Activated T-cell treated with anti-CD3 and anti-CD28 coated beads, Interleukin-2, amount 50 U/mL, for 4 hours (primary cell): ENCODE measurements at regions not wholly inside any gene's neighbourhood (a gene's known extent, or its start where the extent isn't known, plus 50 kb on each side); places are given as distances from the start of the nearest gene placed in this dataset.

Experiments used
- ATAC-seq, 2 donors: fragments of 200-7000 bp; cut with Tn5 transposase; one replicate each; pipeline ENCODE4 v1.10.0; 2021
- DNase-seq: peaks from one replicate; pipeline ENCODE4 v3.0.0-alpha.2; 2020
- H3K27me3 Mint-ChIP-seq: one replicate; pipeline ENCODE4 v1.8.0; 2021; ENCODE audit warnings: low read depth, mixed read lengths
- H3K36me3 Mint-ChIP-seq: one replicate; pipeline ENCODE4 v1.8.0; 2022; ENCODE audit warnings: mixed read lengths; ENCODE audit not compliant: insufficient read depth
- H3K4me1 Mint-ChIP-seq: one replicate; pipeline ENCODE4 v1.8.0; 2021; ENCODE audit warnings: low read depth, mixed read lengths
- H3K4me3 Mint-ChIP-seq: one replicate; pipeline ENCODE4 v1.8.0; 2021; ENCODE audit warnings: mild to moderate bottlenecking, moderate library complexity, mixed read lengths
- H3K9me3 Mint-ChIP-seq: one replicate; pipeline ENCODE4 v1.8.0; 2021; ENCODE audit warnings: mixed read lengths

GRCh38 chr1:57721001-57721400 lies 297.1 kb upstream of the DAB1 start:
- Mint-ChIP-seq H3K36me3 (no peaks in the 10 kb centered on the region), H3K9me3 (no peaks in the 10 kb centered on the region), H3K4me3 (no peak overlapping the region), H3K4me1 (no peaks in the 10 kb centered on the region), H3K27me3 (no peaks in the 10 kb centered on the region)
- ATAC-seq: no peak
- DNase-seq: no peak

- Mint-ChIP-seq H3K4me3 (no peak overlapping the region), H3K36me3 (no peaks in the 10 kb centered on the region), H3K9me3 (no peaks in the 10 kb centered on the region), H3K27me3 (no peaks in the 10 kb centered on the region), H3K4me1 (no peaks in the 10 kb centered on the region)
- no peak for DNase-seq
- ATAC-seq: no peak
Measured at GRCh38 chr1:57719274-57719673, 295.4 kb upstream of the DAB1 start.

- no peaks in the 10 kb centered on the region for H3K9me3 Mint-ChIP-seq
Measured at GRCh38 chr1:57713501-57713900, 289.6 kb upstream of the DAB1 start.

GRCh38 chr1:57712846-57713245 lies 289.0 kb upstream of the DAB1 start:
- no peak overlapping the region for H3K4me3 Mint-ChIP-seq
- H3K27me3 Mint-ChIP-seq: peaks cover 2% of the 10 kb centered on the region
- DNase-seq: no peak
- no peaks in the 10 kb centered on the region for H3K9me3 Mint-ChIP-seq
- H3K4me1 Mint-ChIP-seq: no peaks in the 10 kb centered on the region
- H3K36me3 Mint-ChIP-seq: no peaks in the 10 kb centered on the region
- ATAC-seq: no peak

More at GRCh38 chr1:57713501-57713900, 289.6 kb upstream of the DAB1 start:
- Mint-ChIP-seq H3K4me1 (no peaks in the 10 kb centered on the region), H3K4me3 (no peak overlapping the region), H3K27me3 (peaks cover 2% of the 10 kb centered on the region), H3K36me3 (no peaks in the 10 kb centered on the region)
- ATAC-seq: no peak
- DNase-seq: no peak

GRCh38 chr1:57711326-57711725 lies 287.5 kb upstream of the DAB1 start:
- Mint-ChIP-seq H3K9me3 (no peaks in the 10 kb centered on the region), H3K4me3 (no peak overlapping the region), H3K27me3 (peaks cover 2% of the 10 kb centered on the region), H3K36me3 (no peaks in the 10 kb centered on the region), H3K4me1 (no peaks in the 10 kb centered on the region)
- DNase-seq: no peak
- no peak for ATAC-seq

- Mint-ChIP-seq H3K36me3 (no peaks in the 10 kb centered on the region), H3K27me3 (no peaks in the 10 kb centered on the region), H3K9me3 (no peaks in the 10 kb centered on the region), H3K4me3 (no peak overlapping the region), H3K4me1 (no peaks in the 10 kb centered on the region)
- ATAC-seq (no peak), DNase-seq (no peak)
Measured at GRCh38 chr1:57707631-57708030, 283.8 kb upstream of the DAB1 start.

- no peak for ATAC-seq
- no peak for DNase-seq
- no peaks in the 10 kb centered on the region for H3K9me3 Mint-ChIP-seq
- H3K27me3 Mint-ChIP-seq: no peaks in the 10 kb centered on the region
- no peaks in the 10 kb centered on the region for H3K4me1 Mint-ChIP-seq
- H3K36me3 Mint-ChIP-seq: no peaks in the 10 kb centered on the region
- no peak overlapping the region for H3K4me3 Mint-ChIP-seq
Measured at GRCh38 chr1:57704811-57705210, 281.0 kb upstream of the DAB1 start.

- DNase-seq (no peak), ATAC-seq (no peak)
- no peaks in the 10 kb centered on the region for H3K27me3 Mint-ChIP-seq
- H3K36me3 Mint-ChIP-seq: no peaks in the 10 kb centered on the region
- no peak overlapping the region for H3K4me3 Mint-ChIP-seq
- H3K9me3 Mint-ChIP-seq: no peaks in the 10 kb centered on the region
- H3K4me1 Mint-ChIP-seq: no peaks in the 10 kb centered on the region
Measured at GRCh38 chr1:57704231-57704630, 280.4 kb upstream of the DAB1 start.

GRCh38 chr1:57696904-57697303 lies 273.0 kb upstream of the DAB1 start:
- Mint-ChIP-seq H3K9me3 (peaks cover 16% of the 10 kb centered on the region), H3K4me3 (no peak overlapping the region), H3K4me1 (no peaks in the 10 kb centered on the region), H3K36me3 (no peaks in the 10 kb centered on the region), H3K27me3 (no peaks in the 10 kb centered on the region)
- no peak for ATAC-seq
- DNase-seq: no peak

- Mint-ChIP-seq H3K4me1 (no peaks in the 10 kb centered on the region), H3K27me3 (no peaks in the 10 kb centered on the region), H3K36me3 (no peaks in the 10 kb centered on the region), H3K9me3 (peaks cover 16% of the 10 kb centered on the region), H3K4me3 (no peak overlapping the region)
- ATAC-seq (no peak), DNase-seq (no peak)
Measured at GRCh38 chr1:57696043-57696442, 272.2 kb upstream of the DAB1 start.

GRCh38 chr1:57686306-57686705 lies 262.4 kb upstream of the DAB1 start:
- no peaks in the 10 kb centered on the region for H3K4me1 Mint-ChIP-seq
- peaks cover 46% of the 10 kb centered on the region for H3K9me3 Mint-ChIP-seq
- no peak overlapping the region for H3K4me3 Mint-ChIP-seq
- no peak for ATAC-seq
- no peak for DNase-seq
- peaks cover 1% of the 10 kb centered on the region for H3K36me3 Mint-ChIP-seq
- no peaks in the 10 kb centered on the region for H3K27me3 Mint-ChIP-seq

GRCh38 chr1:57683037-57683942 lies 259.4 kb upstream of the DAB1 start:
- H3K9me3 Mint-ChIP-seq: peaks cover 31% of the 10 kb centered on the region
- ATAC-seq: no peak
- no peak for DNase-seq
- no peak overlapping the region for H3K4me3 Mint-ChIP-seq
- H3K4me1 Mint-ChIP-seq: no peaks in the 10 kb centered on the region
- peaks cover 1% of the 10 kb centered on the region for H3K36me3 Mint-ChIP-seq
- no peaks in the 10 kb centered on the region for H3K27me3 Mint-ChIP-seq

- ATAC-seq: no peak
- Mint-ChIP-seq H3K4me3 (no peak overlapping the region), H3K9me3 (peaks cover 5% of the 10 kb centered on the region)
Measured at GRCh38 chr1:57678138-57678537, 254.3 kb upstream of the DAB1 start.

GRCh38 chr1:57675776-57676175 lies 251.9 kb upstream of the DAB1 start:
- H3K27me3 Mint-ChIP-seq: no peaks in the 10 kb centered on the region
- H3K4me3 Mint-ChIP-seq: no peak overlapping the region
- H3K4me1 Mint-ChIP-seq: no peaks in the 10 kb centered on the region
- H3K9me3 Mint-ChIP-seq: no peaks in the 10 kb centered on the region
- H3K36me3 Mint-ChIP-seq: no peaks in the 10 kb centered on the region
- DNase-seq (no peak), ATAC-seq (no peak)

More at GRCh38 chr1:57678138-57678537, 254.3 kb upstream of the DAB1 start:
- Mint-ChIP-seq H3K36me3 (no peaks in the 10 kb centered on the region), H3K4me1 (no peaks in the 10 kb centered on the region), H3K27me3 (no peaks in the 10 kb centered on the region)
- no peak for DNase-seq

- DNase-seq (no peak), ATAC-seq (no peak)
- no peaks in the 10 kb centered on the region for H3K27me3 Mint-ChIP-seq
- H3K36me3 Mint-ChIP-seq: no peaks in the 10 kb centered on the region
- no peak overlapping the region for H3K4me3 Mint-ChIP-seq
- no peaks in the 10 kb centered on the region for H3K9me3 Mint-ChIP-seq
- no peaks in the 10 kb centered on the region for H3K4me1 Mint-ChIP-seq
Measured at GRCh38 chr1:57674801-57675200, 250.9 kb upstream of the DAB1 start.
